ENCODE measurements at regions not wholly inside any gene's neighbourhood (a gene's known extent, or its start where the extent isn't known, plus 50 kb on each side); places are given as distances from the start of the nearest gene placed in this dataset.
"Not testable (repeated sequence)": the region's sequence is repeated elsewhere in the genome, so short reads cannot be mapped to it uniquely, and the experiment has no call there.

DNA sequence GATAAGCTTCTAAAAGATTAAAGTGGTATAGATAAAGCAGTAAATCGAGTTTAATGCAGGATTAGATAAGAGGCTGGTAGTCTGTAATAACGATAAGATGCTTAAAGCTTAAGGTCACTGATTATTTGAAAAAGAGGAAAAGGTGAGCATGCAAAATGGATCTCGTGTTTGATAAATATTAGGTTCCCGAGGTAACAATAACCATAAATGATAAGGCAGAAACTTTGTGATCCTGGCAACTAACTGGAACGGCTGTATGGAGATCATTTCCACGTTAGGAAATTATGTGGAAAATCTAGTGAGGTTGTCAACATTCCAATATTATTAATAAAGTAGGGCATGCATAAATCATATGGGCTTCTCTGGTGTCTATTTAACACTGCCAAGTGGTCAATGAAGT, 255.5 kb downstream of the EFCAB11 start:
- FAIRE-seq = no peak

DNA sequence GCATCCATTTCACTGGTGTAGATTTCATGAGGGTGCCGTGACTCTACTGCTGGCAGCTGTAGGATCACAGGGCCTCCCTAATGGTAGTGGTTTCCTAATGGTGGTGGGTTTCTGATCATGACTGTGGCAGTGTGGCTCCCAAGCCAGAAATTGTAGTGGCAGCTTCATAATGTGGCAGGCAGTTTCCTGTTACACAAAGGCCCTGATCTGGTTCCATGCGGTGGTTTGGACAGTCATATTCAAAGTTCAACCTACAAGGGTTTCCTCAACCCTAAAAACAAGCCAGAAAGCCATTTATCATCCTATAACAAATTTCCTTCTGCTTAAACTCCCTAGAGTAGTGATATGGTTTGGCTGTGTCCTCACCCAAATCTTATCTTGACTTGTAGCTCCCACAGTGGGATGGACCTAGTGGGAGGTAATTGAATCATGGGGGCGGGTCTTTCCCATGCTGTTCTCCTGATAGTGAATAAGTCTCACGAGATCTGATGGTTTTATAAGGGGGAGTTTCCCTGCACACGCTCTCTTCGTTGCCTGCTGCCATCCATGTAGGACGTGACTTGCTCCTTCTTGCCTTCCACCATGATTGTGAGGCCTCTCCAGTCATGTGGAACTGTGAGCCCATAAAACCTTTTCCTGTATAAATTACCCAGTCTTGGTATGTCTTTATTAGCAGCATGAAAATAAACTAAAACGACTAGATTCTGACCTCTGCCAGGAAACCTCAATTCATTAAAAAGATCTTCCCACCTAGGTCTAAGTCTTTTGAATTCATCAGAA, 257.1 kb downstream of the EFCAB11 start:
- no peak for FAIRE-seq
- DNase-seq (ENCODE audit: low spot score) = no peak

More for the DNA sequence above, 255.5 kb downstream of the EFCAB11 start:
- DNase-seq (ENCODE audit: low spot score) = no peak

DNA sequence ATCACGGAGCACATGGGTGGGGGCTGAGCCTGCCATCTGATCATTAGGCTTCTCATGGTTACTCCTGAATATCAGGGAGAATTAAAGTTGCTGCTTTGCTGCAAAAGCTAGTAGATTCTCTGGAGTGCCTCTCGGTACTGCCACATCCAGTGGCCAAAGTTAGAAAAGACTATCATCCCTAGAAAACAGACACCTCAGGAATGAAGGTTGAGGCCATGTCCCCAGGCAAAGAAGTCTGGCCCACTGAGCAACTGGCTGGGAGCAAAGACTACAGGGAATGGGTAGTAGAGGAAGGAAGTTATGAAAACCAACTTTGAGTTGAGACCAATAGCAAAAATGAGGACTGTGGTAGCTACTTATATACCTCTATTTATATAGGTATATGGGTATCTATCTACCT, 258.7 kb downstream of the EFCAB11 start:
- DNase-seq (ENCODE audit: low spot score) (no peak), FAIRE-seq (no peak)

DNA sequence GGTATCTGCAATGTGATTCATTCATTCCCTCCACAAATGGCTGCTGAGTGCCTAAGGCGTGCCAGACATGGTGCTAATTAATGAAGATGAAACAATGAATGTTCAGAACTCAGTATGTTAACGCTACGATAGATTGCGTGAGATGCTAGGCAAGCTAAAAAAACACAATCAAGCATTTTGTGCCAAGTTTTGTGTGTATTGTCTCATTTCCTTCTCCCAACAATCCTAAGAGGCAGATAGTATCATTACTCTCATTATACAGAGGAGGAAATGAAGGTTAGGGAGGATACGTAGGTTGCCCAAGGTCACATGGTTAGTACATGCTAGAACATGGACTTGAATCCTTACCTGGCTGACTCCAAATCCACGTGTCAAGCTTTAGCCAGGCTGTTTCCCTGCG, 264.4 kb downstream of the EFCAB11 start:
- DNase-seq (ENCODE audit: low spot score) = no peak
- no peak for FAIRE-seq

DNA sequence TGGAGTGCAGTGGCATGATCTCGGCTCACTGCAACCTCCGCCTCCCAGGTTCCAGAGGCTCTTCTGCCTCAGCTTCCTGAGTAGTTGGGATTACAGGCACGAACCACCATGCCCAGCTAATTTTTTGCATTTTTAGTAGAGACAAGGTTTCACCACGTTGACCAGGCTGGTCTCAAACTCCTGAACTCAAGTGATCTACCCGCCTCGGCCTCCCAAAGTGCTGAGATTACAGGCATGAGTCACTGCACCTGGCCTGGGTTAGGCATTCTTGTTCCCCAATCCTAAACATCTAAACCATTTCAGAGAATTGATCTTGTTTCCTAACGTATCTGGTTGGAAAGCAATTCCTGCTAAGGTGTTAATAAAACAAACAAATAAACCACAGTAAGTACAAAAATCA, 264.8 kb downstream of the EFCAB11 start:
- not testable (repeated sequence) for DNase-seq (ENCODE audit: low spot score); FAIRE-seq

DNA sequence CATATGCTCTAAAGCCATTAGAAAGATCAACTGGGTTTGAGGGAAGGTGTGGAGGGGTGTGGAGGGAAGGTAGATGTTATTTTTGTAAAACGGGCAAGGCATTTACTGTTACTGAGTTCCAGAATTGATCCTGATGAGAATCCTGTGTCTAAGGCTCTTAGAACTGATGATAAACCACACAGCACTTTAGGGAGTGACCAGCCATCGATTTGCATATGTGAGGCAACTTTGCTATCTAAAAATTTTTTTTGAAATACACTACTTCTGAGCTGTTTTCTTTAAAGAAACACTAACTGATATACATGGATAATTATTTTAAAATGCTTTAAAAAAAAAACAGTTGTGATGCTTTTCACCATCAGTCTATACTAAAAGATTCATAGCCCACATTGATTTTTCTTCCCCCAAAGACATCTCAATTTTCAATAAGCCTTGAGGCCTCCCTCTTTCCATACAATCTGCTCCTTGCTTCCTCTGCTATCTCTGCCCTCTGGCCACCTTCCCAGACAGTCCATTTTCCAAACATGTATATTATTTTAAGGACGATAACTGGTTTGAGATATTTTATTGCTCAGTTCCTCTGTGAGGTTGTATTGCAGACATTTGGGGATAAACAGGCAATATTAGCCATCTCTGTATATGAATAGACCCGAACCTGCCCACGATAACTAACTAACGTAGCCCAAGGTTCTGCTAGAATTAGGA, 265.9 kb downstream of the EFCAB11 start:
- DNase-seq (ENCODE audit: low spot score) = no peak
- no peak for FAIRE-seq

DNA sequence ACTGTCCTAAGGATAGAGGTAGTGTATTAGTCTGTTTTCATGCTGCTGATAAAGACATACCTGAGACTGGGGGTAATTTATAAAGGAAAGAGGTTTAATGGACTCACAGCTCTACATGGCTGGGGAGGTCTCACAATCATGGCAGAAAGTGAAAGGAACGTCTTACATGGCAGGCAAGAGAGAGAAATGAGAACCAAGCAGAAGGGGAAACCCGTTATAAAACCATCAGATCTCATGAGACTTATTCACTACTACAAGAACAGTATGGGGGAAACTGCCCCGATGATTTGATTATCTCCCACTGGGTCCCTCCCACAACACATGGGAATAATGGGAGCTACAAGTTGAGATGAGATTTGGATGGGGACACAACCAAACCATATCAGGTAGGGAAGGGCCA, 267.4 kb downstream of the EFCAB11 start:
- DNase-seq (ENCODE audit: low spot score); FAIRE-seq: not testable (repeated sequence)

DNA sequence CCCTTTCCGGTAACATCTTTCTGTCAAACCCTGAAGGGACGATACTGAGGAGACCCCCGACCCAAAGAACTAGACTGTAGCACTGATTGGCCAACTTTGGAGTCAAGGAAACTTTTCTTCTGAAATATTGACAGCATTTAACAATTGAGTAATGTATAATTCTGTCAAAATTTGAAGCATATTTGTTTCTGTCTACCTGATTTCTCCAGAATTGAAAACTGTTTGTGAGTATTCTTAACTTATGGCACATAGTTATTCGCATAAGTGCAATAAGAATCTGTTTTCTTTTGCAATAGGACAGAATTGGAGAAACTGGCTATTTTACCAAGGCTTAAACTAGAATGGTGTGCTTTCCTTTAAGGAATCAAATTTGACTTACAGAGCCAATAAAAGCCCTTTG, 267.1 kb upstream of the FOXN3 start:
- FAIRE-seq (no peak), DNase-seq (ENCODE audit: low spot score) (no peak)

DNA sequence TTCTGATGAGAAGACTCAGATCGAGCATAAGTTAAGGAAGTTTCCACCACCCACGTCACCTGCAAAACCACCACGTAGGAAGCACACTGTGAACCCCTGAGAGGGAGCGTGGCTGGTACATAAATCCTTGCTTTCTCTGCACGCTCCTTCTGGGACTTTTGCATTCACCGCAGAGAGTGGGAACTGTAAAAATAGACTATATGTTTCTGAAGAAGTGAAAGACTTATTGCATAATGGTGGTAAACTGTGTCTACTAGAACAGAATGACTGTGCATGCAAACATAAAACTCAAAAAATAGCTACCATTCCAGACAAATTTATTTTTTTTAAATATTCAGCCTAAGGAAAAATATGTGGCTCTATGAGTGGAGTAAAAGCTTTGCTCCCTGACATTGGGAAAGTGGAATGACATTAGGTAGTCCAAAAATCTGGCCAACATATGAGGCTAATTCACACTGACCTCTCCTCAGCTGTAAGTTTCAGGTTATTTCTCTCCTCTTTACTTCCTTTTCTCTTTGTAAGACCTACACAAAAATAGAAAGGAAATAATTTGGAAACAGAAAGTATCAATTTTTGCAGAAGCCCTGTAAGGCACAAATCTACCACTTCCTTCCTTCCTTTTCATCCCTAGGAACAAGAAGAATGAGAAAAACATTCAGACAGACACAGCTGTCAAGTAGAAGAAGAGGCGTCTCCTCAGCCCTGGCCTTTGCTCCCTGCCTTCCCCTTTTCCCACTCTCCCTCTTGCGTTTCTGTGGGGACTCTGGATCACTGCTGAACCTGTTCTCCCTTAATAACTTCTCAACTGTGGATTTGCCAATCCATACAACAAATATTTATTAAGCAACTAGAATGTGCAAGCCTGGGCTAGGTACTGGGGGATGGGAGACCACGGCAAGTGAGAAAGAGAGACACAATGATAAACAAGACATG, 264.3 kb upstream of the FOXN3 start:
- no peak for DNase-seq (ENCODE audit: low spot score)
- no peak for FAIRE-seq

DNA sequence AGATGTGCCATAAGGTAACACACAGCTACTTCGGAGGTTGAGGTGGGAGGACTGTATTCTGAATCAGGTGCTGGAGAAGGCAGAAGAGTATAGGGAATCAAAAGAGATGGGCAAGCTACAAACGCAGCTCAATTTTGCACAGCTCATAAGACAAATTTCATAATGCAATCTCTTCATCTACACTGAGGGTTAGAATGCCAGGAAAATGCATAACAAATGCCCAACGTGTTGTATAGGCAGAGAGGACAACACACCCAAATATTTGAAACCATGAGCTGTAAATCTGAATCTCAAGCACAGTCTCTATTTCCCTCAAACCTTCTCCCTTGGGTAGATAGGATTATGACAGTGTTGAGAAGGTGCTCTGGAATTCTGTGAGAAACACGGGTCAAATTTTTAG, 263.1 kb upstream of the FOXN3 start:
- FAIRE-seq (no peak), DNase-seq (ENCODE audit: low spot score) (no peak)

DNA sequence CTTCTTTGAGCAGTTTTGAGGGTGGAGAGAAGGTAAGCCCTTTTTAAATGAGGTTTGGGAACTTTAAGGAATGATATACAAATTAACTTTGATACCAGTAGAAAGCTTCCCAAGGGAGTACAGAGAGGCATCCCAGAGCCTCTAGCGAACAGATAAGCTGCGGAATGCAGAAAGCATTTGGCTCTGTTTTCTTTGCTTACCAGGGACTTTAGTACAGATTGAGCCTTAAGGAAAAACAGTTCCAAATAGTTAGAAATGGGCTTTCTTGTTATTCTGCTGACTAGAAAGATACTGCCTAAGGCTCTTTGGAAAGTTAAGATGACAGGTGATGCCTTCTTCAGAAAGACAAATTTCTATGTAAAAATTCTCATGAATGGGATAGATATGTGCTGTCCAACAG, 261.7 kb upstream of the FOXN3 start:
- DNase-seq (ENCODE audit: low spot score) = no peak
- FAIRE-seq = no peak

DNA sequence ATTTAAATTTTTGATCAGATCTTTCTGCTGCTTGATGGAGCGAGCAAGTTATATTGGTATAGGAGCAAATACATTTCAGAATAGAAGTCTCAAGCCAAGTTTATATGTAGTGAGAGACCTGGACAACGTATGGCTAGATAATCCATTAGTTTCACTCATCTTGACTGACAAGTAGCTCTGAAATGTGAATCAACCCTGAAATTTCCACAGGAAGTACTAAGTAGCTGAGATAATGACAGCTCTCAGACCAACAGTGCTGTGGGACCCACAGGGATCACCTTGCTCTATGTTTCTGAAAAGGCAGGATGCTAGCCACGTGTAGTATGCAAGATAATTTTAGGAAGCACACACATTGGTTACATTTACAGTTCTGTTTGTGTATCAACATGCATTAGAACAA, 258.6 kb upstream of the FOXN3 start:
- FAIRE-seq = no peak
- DNase-seq (ENCODE audit: low spot score) = no peak

DNA sequence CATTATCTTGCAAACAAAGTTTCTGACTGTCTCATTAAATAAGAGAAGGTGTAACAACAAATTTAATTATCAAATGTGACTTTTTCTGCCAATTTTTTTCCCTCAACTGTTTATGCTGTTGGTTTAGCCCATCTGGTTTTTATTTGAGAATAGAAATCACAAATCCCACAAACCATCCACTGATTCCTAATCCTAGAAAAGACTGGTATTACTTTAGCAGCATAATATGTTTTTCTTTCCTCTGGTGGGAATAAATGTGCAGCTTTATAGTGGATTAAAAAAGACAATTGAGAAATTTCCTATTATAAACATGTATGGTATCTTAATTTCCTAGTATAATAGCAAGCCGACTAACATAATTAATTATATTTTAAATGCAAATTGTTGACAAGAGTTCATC, 257.9 kb upstream of the FOXN3 start:
- FAIRE-seq (no peak), DNase-seq (ENCODE audit: low spot score) (no peak)

DNA sequence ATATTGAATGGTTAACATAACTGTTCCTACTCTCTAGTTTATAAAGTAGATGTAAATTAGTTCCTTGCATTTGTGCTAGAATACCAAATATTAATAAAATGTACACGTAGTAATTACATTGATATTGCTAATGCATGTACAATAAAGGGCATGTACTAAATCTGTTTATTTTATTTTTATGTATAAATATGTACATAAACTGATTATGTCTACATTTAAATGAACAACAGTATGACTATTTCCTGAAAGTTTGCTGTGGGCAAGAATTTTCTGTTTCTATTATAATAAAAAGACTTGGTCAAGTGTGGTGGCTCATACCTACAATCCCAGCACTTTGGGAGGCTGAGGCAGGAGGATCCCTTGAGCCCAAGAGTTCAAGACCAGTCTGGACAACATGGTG, 257.2 kb upstream of the FOXN3 start:
- DNase-seq (ENCODE audit: low spot score) (no peak), FAIRE-seq (no peak)

DNA sequence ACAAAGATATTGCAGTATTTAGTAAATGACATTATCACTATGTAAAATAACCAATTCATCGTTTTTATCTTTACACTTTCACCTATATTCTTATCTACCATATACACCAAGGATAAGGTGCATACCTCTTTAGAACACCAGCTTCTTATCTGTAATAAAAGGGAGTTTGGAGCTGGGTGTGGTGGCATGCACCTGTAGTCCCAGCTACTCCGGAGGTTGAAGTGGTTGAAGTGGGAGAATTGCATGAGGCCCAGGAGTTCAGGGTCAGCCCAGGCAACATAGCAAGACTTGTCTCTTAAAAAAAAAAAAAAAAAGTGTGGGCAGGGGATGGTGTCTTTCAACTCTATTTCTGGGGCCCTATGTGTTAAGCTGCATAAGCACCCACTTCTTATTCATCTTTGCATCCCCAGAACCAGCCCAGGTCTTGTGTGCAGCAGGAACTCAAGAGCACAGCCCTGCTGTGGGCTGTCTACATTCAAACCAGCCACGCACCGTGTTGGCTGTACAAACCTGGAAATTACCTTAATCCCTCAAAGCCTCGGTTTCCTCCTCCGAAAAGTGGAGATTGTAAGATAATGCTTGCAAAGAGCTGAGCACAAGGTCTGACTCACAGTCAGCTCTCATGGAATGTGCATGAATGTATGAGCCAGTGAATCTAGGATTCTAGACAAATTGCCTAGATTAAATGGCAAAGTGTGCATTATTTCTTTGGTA, 256.6 kb upstream of the FOXN3 start:
- no peak for DNase-seq (ENCODE audit: low spot score)
- no peak for FAIRE-seq

DNA sequence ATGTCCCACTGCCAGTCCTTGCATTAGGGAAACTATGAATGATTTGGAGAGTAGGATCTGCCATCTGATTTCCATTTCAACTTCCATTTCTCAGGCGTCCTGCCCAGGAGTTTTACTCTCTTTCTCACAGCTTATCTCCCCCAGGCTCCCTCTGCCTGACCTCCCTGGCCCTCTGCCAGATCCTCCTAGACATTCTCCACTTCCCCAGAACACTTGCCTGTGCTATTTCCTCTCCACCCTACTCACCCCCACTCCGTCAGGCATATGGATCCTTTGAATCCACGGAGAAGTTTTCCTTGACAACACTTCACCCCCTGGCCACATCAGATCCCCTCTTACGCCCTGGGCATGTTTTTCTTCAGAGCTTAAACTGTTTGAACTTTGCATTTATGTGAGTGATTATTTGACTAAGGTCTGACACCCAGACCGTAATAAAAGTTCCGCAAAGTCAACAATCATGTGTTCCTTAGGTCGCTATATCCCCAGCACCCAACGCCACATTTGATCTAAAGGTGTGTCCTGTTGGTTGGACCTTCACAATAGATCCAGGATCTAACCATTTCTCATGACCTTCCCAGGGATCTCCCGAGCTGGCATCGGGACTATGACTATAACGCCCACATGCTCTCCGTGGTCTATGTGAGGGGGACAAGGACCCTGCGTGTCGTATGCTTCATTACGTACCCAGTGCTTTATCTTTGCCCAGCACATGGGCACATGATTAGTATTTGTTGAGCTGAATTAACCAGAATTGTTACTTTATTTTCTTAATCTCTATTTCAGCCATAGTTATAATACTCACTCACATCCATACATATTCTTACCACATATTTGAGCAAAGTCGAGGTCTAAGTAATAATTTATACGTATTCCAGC, 255.8 kb upstream of the FOXN3 start:
- FAIRE-seq = no peak

DNA sequence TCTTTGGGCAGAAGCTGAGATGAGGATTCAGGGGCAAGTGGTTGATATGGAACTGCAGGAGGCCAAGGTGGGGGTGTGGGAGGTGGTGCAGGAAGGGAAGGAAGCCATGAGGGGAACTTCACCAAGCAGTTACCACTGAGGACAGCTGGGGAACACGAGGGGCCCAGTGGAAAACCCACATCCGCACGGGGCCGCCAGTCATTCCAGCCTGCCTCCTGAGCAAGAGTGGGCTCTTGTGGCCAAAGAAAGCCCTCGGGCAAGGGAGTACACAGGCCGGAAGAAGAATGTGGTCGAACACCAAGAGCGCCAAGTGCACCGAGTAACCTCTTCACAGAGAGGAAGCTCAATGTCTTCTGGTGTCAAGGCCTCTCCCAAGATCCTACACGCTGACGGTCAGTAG, 252.2 kb upstream of the FOXN3 start:
- FAIRE-seq (no peak), DNase-seq (ENCODE audit: low spot score) (no peak)

More for the DNA sequence above, 255.8 kb upstream of the FOXN3 start:
- no peak for DNase-seq (ENCODE audit: low spot score)

DNA sequence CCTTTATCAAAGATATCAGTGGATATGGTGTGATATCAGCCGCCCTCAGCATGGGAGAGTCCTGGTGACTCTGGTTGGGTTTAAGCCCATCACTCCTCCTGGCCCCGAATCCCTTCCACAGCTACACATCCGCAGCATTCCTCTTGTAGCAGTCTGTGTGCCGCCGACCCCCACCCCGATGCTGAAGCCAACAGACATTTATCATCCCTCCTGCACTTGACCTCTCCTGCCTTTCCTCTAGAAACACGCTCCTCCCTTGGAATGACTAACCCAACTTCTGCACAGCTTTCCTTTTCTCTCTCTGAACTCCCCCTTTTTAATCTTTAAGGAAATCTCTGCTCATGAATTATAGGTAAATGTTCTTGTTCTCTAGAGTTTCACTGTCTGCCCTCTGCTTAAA, 250.9 kb upstream of the FOXN3 start:
- no peak for FAIRE-seq
- no peak for DNase-seq (ENCODE audit: low spot score)

DNA sequence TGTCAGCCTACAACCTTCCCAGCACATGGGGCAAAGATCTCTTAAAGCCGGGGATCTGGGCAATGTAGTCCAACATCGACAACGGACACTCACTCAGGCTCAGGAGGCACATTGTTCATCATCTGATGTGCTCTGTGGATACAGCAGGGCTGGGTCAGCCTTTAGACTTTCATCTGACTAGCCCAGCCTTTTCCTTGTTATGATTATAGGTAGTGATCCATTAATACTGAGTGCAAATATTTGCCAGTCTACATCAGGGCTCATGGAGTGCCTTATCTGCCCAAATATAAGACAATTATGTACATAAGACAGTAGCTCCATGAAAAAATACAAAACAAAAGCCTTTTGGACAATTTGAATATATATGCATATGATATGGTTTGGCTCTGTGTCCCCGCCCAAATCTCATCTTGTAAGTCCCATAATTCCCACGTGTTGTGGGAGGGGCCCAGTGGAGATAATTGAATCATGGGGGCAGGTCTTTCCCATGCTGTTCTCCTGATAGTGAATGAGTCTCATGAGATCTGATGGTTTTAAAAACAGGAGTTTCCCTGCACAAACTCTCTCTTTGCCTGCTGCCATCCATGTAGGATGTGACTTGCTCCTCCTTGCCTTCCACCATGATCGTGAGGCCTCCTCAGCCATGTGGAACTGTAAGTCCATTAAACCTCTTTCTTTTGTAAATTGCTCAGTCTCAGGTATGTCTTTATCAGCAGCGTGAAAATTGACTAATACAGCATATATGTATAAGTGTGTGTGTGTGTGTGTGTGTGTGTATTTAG, 248.5 kb upstream of the FOXN3 start:
- DNase-seq (ENCODE audit: low spot score); FAIRE-seq: not testable (repeated sequence)
